NCI-H2107 treated with DMSO at 0.1 percent for 48 hours (cell line): ENCODE measurements at regions not wholly inside any gene's neighbourhood (a gene's known extent, or its start where the extent isn't known, plus 50 kb on each side); places are given as distances from the start of the nearest gene placed in this dataset.

Experiments
- DNase-seq: peaks from one replicate; lab custom pipeline; 2025; ENCODE audit not compliant: unreplicated experiment; lab: John Stamatoyannopoulos, UW

GRCh38 chr9:96089452-96090085 is 212.4 kb downstream of the HSD17B3 start:
- no peak for DNase-seq

GRCh38 chr9:96088510-96088909 is 213.0 kb downstream of the ERCC6L2 start:
- DNase-seq: no peak

DNA sequence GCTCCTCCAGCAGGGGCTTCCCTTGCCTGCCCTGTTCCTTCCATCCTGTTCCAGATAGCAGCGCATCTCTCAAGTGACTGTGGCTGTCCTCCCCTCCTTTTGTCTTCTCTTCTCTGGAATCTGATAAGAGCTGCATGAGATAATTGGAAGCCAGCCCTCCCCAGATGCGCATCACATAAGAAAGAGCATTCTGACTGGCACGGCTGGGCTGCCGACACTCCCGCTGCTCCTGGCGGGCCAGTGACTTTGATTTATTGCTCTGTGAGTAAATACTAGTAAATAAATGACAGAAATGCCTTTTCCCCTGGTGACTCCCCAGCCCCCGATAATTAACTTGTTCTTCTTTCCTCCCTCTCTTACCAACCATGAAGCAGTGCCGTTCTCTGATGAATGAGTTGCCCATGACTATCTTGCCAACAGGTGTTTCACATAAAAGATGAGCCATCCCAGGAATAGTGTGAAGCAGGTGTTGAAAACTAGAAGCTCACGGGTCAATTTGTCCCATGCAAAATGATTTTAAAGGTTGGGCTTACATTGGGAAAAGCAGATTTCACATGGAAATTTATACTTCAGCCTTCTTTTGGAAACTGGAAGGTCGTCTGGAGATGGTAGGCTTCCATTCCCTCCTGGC is 212.3 kb downstream of the ERCC6L2 start:
- no peak for DNase-seq

DNA sequence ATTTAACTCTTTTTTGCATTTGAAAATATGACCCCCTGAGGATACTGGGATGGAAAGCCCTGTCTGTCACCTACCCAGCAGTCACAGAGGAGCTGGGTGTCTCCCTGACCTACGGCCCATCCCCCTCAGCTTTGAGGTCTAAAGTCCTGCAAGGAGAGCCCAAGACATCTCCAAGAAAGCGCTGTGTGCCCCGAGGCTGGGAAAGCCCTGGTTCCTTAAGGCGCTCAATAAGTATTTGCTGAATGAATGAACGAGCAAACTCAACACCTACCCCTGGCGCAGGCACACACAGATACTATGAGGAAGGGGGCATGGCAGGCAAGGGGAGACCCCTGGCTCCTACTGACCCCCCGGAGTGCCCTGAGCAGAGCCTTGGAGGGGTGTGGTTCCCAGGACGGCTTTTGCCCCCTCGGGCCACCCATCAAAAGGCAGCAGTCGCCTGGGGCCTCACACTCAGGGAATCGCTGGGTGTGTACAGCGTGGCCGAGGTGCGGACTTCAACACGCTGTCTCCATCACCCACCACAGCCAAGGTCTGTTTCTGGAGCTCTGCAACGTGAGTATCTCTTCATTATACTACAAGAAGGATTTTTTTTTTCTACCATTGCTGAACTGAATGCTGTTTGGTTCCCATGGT is 211.6 kb downstream of the ERCC6L2 start:
- no peak for DNase-seq

- DNase-seq: no peak
Measured at GRCh38 chr9:96085491-96086143, 210.1 kb downstream of the ERCC6L2 start.

GRCh38 chr9:96084331-96084734 is 208.8 kb downstream of the ERCC6L2 start:
- no peak for DNase-seq

DNA sequence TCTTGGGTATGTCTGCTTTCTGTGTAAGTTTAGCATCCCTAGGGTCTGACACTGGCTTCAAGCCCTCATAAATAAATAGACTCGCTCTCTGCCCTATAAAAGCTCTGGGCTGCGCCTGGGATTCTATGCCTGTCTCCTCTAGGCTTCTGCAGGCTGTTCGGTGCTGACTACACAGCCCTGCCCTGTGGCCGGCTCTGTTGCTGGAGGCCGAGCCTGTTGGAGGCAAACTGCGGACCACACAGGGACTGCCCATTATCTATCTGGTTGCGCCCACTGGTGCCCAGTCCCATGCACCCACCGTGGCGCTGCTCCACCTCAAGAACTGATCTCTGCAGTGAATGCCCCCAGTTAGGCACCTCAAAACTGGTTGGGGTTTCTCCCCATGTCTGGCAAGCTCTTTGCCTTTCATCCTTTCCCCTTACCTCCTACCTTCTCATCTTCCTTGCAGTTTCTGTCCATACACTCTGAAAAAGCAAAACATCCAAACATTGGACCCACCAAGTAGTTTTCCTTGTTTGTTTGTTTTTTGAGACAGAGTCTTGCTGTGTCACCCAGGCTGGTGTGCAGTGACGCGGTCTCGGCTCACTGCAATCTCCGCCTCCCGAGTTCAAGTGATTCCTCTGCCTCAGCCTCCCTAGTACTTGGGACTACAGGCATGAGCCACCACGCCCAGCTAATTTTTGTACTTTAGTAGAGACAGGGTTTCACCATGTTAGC is 207.2 kb downstream of the ERCC6L2 start:
- DNase-seq: no peak

DNA sequence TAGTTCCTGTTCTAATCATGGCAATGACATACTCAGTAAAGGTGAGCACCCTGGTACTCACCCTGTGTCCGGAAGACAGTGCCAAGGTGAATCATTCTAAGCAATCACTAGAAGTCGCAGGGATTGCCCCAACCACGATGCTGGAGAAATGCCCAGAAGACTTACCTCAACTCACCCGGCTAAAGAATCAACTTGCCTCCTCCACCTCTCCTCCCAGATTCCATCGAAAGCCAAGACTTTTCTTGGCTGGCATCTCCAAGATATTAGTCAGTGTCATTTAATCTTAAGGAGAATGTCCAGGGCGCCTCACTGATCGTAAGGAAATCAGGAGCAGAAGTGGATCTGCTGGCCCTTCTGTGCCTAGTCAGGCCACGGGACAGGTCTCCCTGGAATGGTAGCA is 204.9 kb downstream of the ERCC6L2 start:
- DNase-seq: no peak

DNA sequence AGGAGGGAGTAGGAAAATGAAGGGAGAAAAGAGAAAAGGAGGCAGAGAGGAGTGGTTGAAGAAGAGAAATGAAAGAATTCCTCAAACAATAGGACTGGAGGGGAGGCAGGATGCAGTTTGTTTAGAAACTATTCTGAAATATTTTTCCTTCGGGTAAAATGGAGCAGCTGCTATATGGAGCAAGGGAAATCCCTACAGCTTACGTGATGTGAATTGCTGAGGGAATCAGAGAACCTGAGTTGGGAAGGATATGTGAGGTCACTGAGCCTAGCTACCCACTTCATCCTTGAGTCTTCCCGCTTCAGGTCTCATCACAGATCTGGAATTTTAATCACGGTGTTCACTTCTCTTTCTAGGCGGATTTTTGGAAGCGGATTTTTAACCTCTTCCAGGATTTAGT is 204.3 kb downstream of the ERCC6L2 start:
- DNase-seq: no peak

- DNase-seq: no peak
Measured at GRCh38 chr9:96078897-96079490, 203.5 kb downstream of the ERCC6L2 start.

DNA sequence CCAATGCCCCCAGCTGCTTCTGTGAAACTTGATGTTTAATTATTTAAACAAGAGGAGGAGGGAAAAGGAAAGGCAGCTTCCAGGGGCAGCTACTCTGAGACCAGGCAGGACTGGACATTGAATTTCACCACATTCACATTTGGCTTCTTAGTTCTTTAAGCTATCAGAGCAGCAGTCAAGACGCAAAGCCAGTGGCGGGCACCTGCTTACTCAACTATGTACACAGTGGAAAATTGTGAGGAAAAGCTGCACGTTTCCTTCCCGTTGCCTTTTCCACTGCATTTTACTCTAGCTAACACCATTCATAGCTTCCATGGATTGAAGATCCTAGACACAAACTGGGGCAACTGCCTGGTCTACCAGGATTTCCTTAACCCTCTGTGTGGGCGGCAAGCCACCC is 200.3 kb downstream of the ERCC6L2 start:
- no peak for DNase-seq

- no peak for DNase-seq
Measured at GRCh38 chr9:96075111-96075510, 199.6 kb downstream of the ERCC6L2 start.

DNA sequence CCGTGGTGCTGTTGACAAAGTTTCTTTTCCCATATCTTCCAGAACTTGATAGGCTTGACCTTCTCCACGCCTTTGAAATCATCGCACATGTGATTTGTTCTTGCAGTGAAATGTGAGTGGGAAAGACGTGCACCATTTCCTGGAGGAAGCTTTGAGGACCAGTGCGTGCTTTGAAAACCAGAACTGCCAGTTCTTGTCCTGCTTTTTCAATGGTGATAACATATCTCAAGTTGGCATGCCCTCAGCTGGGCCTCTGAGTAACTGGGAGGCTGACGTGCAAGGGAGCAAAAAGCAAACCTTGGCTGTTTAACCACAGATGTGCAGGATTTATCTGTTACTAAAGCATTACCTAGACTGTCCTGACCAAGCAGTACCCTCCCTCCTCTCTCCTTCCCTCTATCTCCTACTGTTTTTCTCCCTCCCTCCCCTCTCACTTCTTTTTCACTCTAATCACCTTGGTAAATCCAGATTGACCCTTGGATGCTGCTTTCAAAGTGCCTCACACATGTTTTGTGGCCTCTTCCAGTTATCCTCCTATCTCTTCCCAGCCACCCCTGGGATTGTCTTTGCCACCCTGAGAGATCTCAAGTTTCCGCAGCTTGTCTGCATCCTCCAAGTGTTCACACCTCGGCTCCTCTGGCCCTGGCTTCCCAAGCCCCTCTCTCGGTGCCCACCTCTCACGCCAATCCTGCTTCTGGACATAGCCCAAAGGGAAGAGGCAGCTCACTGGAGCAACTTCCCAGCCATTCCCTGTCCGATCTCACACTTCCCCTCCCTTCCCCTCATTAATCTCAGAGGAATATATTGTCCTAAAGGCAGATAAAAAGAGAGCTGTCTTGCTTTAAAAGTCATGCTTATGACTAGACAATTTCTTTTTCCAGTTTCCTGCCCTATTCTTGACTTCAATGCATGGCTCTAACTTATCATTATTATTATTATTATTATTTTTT is 198.3 kb downstream of the ERCC6L2 start:
- no peak for DNase-seq

GRCh38 chr9:96072930-96073329 is 197.4 kb downstream of the ERCC6L2 start:
- DNase-seq: no peak

DNA sequence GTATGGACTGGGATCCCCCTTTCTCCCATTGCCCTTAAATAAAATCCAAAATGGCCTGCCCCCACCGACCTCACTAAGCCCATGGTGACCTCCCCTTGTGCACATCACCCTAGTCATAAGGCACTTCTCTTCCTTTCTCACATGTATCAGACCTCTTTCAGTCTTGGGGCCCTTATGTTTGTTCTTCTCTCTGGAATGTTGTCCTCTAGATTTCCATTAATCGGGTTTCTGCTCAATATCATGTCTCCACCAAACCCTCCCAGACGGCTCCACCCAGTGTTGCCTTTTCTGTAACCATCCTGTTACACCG is 196.3 kb downstream of the ERCC6L2 start:
- DNase-seq: no peak

- DNase-seq: no peak
Measured at GRCh38 chr9:96071076-96071814, 195.8 kb downstream of the ERCC6L2 start.

DNA sequence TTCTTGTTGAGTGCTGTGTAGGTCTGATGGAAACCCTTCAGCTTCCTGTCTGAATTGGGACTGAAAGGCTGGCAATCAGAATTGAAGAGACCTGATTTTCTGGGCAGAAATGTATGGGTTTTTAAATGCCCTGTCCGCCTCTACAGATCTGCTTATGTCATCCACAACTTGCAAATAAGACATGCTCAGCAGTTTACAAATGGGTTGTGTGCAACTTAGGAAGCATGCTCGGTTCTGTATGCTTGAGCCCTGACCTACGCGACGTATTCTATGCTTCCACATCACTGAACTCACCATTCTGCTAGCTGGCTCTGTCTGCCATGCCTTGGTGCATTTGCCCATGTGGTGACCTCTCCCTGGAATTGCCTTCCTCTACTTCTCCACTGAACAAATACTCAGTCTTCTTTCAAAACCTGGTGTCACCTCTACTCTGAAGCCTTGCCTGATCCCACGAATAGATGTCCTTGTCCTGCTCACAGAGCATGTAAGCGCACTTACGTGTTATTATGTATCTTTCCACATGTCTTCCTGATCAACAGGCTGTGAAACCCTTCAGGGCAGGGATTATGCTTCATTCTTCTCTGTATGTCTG is 194.2 kb downstream of the ERCC6L2 start:
- no peak for DNase-seq

DNA sequence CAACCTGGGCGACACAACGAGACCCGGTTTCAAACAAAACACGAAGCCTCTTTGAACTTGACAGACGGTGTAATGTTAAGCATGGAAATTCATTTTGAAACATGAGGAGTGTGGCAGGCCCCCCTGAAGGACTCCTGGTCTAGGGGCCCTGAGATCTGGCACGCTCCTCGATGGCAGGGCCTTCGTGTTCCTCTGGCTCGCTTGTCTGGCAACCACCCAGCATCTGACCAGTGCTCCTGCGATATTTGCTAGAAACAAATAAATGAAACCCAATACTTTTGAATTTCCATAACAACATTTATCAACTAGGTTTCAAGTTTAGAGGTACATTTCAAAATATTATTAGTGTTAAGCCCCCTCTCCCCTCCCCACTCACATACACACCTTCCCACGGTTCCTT is 193.0 kb downstream of the ERCC6L2 start:
- no peak for DNase-seq

DNA sequence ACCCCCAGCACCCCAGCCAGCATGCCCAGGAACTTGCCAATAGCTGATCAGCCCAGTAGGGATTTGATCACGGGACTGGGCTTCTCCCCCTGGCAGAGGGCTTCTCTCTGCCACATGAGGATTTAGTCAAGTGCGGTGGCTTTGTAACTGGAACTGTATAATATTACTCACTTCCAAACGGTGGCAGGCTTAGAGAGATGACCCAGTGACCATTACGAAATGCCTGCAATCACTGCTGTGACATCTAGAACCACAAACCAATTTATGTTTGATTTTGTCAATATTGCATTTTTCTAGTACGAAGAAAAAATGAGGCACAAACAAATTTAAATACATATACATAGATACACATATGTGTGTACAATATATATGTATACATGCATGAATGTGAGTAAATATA is 192.1 kb downstream of the ERCC6L2 start:
- DNase-seq: no peak
